ENCODE measurements at regions not wholly inside any gene's neighbourhood (a gene's known extent, or its start where the extent isn't known, plus 50 kb on each side); places are given as distances from the start of the nearest gene placed in this dataset.

DNA sequence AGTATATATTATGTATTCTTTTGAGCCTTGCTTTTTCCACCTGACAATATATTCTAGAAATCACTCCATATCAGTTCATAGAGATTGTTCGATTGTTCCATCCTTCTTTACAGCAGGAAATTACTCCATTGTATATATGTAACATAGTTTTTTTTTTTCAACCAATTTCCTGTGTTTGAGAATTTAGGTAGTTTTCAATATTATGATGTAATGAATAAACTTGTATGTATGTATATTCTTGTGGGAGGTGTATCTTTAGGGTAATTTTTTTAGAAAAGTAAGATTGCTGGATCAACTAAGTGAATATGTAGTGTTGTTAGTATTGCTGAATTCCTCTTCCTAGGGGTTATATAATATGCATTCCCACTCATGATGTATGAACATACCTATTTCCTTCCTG is 165.9 kb upstream of the PITX1 start:
- no peak for DNase-seq

GRCh38 chr5:135196483-135196882 is 162.5 kb upstream of the PITX1 start:
- DNase-seq: no peak

DNA sequence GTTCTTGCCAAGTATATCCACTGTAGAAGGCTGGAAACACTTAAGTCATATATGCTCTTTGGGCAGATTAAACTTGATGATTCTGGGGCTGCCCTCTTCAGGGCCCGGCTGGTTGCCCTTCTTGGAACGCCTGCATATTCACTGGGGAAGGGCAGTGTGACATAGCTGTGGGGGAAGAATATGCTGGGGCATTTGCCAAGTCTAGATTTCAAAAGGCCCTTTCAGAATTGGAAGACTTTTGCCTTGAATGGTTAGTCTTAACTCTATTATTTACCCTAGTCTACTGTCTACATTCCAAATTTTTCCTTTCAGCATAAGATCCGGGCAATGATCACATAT is 161.2 kb upstream of the PITX1 start:
- no peak for DNase-seq

DNA sequence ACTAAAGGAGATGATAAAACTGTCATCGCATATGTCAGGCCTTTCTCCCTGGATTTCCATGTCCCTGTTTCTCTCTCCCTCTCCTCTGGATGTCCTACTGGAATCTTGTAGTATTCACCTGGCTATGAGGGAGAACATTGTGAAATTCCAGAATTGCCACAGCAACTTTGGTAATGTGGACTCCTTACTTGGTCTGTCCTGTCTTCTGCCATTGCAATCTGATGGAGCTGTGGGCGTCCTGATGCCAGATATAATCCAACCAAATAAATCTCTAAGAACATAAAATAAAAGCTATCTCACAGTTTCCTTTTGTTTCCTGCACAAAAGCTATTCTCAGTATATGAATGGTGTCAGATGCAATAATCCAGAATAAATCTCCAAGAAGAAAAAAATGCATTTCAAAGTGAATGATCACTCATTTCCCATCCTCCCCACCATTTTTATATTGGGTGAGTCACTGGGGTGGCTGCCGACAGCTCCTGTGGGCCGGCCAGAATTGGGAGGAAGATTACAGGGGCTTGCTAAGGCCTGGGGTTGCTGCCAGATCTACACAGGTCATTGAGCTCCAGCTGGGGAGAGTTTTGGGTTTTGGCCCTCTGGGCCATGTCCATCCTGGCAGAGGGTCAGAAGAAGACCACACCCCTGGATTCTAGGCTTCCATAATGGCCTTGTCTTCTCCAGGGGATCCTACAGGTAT is 160.7 kb upstream of the PITX1 start:
- no peak for DNase-seq

DNA sequence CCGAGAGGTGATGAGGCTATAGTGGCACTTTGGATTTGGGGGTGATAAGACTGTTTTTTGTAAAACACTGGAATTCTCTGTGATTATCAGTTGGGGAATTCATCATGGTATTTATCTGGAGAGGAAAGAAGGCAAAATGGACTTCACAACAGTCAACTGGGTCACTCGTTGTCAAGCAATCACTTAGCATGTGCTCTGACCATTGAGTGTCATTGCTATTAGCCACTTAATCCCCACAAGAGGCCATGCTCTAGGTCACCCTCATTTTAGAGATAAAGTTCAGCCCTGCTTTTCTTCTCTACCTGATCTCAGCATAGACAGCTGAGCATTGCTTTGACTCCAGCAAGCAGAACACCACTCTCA is 160.1 kb upstream of the PITX1 start:
- DNase-seq: no peak

- no peak for DNase-seq
Observed at GRCh38 chr5:135193213-135194125, 159.4 kb upstream of the PITX1 start.

- no peak for DNase-seq
Observed at GRCh38 chr5:135192351-135192750, 158.3 kb upstream of the PITX1 start.

DNA sequence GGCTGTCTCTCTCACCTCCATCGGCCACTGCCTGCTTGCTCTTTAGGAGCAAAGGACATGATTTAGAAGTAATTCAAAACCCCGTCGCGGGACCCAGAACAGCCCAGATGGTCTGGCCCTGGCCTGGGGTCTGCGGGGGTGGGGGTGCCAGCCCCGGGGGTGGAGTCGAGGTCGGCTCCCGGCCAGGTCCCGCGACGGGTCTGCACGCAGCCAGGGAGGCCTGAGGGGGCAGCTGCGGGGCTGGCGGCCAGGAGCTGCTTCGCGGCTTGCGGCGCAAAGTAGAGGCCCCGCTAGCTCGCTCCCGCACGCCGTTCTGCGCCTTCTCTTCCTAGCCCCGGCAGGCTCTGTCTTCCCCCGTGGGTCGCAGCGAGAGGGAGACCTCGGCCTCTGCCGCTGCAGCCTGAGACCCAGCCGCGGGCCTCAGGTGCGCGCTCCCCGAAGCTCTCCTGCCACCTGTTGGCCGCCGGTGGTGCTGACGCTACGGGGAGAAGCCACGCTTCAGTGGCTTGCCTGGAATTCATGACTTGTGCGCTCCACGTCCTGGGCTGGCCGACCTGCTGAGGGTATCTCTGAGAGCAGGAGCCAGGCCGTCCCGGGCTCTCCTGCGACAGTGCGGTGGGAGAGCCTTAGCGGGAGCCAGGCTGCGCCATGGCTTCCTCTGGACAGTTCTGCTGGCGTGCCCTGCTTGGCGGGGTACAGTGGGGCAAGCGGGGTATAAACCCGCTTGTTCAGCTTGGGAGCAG is 157.2 kb upstream of the PITX1 start:
- DNase-seq: peak; percentile 73

- DNase-seq: peak; percentile 68
Observed at GRCh38 chr5:135190416-135191083, 156.5 kb upstream of the PITX1 start.

DNA sequence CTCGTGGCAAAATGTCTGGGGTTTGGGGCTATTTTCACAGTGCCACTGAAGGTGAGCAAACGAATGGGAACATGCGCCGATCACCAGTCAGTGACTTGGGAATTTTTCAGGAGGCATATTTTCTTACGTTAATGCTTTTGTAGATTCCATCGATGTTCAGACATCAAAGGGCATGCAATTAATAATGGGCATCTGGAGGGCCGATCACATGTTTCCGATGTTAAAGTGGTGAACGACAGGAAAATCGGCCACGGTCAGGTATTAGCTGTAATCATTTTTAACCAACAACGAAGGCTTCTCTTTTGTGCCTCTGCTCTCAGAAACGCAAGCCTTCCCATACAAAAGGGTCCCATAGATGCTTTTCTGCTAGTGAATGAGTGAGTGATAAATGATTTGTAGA is 155.0 kb upstream of the PITX1 start:
- peak; percentile 49 for DNase-seq

- no peak for DNase-seq
Observed at GRCh38 chr5:135188233-135188914, 154.3 kb upstream of the PITX1 start.

DNA sequence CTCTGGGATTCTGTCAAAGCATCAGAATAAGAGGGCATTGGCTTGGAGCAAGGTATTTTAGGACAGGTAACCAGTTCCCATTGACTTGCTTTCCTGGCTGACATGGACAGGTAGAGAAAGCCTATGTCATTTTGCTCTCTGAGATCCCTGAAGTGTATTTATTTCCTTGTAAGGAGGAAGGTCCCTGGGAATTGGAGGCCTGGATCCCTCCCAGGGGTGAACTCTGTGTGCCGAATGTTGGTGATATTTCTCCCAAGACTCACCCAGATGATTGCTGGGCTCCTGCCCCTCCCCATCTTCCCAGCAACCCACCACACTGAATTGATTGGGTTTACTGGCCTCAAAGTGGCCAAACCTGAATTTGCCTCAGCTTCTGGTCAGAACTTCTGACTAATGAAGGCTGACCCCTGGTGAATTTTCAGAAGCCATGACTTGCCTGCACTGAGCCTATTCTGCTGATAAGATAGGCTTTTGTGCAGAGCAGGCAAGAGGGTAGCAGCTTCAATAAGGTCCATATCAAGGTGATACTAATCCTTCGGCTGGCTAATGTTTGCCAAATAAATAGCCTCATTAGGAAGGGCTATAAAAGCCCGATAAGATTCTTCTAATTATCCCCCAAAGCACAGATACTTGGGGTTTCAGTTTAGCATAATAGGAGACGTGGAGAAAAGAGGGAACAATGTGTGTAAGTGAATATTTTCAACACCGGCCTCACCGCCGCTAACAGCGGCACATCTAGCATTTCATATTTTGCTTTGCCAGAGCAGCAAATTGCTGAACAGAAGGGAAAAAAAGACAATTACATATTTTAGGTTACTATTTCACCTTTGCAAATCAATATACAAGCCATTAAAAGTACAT is 152.9 kb upstream of the PITX1 start:
- DNase-seq: peak; percentile 45

DNA sequence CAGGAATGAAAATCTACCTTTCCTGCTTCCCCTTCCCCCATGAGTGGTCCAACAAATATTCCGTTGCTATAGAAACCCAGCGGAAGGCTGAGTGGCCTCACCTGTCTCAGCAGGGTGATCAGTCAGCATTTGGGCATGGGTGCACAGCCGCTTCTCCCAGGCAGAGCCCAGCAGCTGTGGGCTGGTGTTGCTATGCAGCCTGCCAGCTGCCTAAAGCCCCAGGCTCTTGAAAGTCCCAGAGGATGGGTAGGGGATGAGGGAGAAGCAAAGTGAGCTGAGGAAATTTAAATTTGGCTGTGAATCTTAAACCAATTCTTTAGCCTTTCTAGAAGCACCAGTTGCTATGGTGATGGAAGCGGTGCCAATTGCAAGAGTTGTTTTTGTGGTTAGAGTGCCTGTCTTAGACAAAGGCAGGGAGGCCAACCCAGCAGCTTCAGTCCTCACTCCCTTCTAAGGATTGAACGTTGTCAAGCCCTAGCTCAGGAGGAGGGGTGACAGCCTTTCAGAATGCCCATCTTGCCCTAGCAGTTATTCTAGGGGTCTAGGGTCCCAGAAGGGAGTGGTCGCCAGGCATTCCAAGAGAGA is 151.5 kb upstream of the PITX1 start:
- peak; percentile 65 for DNase-seq

GRCh38 chr5:135184646-135185045 is 150.6 kb upstream of the PITX1 start:
- no peak for DNase-seq

DNA sequence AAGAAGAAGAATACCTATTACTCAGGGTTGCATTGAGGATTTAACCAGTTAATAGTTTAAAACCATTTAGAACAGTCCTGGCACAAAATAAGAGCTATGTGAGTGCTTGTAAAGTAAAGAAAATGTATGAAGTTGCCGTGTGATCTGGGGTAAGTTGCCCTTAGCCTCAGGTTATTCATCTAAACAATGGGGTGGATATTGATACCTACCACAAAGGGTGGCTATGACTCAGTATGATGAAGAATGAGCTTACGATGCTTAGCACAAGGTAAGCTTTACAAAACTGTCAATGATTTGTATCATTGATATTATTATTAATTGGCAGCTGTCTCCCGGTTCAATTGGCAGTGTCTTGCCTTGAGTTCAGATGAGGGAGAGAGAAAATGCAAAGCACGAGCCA is 149.4 kb upstream of the PITX1 start:
- no peak for DNase-seq

DNA sequence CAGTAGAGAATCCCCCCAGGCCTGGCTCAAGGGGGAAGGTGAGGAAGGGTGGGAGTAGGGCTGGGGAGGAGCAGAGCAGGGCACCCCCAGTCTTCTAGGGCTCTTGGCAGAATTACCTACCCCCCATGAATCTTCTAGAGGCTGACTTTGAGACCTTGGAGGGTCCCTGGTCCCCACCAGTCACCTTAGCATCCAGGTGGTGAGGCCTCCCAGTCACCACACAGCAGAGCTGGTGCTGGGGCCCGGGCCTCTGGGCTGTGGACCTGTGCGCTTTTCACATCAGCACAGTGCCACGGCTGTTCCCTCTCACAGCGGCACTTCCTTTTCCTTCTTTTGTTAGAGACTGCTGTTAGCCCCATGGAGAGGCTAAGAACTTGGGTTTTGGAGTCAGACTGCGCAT is 148.6 kb upstream of the PITX1 start:
- no peak for DNase-seq

- DNase-seq: no peak
Observed at GRCh38 chr5:135181653-135182052, 147.6 kb upstream of the PITX1 start.

DNA sequence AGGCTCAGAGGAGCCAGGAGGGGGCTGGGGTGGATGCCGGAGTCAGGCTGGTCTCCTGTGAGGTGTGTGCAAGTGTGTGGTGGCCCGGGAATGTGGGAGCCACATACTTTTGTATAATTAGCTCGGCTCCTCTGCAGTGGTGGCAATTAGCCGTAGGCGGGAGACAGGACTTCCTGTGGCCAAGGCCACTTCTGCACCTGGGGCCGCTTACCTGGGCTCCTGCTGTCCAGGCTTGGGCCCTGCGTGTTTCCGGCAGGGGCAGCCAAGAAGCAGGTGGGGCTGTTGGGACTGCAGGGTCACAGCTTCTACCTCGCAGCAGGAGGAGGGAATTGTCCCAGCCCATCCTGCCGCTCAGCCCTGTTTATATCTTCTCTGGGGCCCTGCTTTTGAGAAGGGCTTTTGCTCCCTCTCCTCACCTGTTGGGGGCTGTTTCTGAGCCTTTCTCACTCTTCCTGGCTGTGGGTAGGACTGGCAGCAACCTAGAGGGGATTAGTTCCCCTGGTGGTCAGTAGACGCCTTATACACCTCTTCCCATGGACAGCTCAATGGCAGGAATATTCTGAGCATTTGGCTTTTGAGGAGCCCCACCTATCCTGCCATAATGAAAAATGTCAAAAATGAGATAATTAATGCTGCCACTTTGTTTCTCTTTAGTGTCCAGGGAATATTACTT is 145.4 kb upstream of the PITX1 start:
- DNase-seq: peak; percentile 53

DNA sequence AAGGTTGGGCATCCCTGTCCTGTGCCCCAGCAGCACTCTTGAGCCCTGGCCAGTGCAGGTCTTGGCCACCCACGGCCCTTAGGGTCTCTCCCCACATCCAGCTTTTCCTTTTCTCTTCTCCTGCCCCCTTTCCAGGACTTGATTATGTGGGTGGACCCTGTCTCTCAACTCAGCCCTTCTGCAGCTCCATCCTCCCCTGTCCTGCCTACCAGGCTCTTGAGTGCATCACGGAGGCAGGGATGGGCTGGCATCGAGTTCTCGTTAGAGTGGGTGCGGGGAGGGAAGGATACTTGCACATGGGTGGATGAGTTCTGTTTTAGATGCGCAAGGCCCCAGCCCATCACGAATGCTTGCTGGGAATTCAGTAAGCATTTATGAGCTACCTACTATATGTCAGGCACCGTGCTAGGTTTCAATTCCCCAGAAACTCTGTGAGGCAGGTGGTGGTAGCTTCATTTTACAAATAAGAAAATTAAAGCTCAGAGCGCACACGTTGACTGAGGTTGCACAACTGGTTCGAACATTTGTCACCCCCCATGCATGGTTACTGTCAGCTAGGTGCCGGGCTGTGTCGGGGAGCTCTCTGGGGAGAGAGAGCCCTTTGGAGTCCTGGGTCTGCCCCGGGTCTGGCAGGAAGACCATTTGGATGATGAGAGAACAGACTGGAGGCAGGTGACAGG is 144.6 kb upstream of the PITX1 start:
- peak; percentile 43 for DNase-seq

GRCh38 chr5:135177591-135177990 is 143.6 kb upstream of the PITX1 start:
- DNase-seq: no peak
